Embryonic facial prominence (tissue), 1 donor: ENCODE measurements at regions not wholly inside any gene's neighbourhood (a gene's known extent, or its start where the extent isn't known, plus 50 kb on each side); places are given as distances from the start of the nearest gene placed in this dataset.

Source experiments
- DNase-seq: peaks from one replicate; pipeline ENCODE4 v3.0.0-alpha.2; 2016; ENCODE audit errors: extremely low spot score

- peak; percentile 84 for DNase-seq
Measured at GRCh38 chr10:75294866-75295701, 59.3 kb upstream of the COMTD1 start.

DNA sequence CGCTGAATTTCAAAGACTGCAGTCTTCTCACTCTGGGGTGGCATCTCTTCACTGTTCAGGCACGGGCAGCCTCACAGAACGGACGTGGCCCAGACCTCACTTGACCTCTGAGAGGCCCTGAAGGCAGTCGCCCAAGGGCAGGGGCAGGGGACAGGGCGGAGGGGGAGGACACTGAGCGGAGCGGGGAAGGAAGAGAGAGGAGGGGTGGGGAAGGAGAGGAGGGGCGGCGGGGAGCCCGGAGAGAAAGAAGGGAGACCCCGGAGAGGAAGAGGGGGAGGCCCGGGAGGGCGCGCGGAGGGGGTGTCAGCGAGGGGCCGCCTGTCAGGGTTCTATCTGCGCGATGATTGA, 58.7 kb upstream of the COMTD1 start:
- no peak for DNase-seq

- no peak for DNase-seq
Measured at GRCh38 chr10:75294031-75294437, 58.3 kb upstream of the COMTD1 start.

DNA sequence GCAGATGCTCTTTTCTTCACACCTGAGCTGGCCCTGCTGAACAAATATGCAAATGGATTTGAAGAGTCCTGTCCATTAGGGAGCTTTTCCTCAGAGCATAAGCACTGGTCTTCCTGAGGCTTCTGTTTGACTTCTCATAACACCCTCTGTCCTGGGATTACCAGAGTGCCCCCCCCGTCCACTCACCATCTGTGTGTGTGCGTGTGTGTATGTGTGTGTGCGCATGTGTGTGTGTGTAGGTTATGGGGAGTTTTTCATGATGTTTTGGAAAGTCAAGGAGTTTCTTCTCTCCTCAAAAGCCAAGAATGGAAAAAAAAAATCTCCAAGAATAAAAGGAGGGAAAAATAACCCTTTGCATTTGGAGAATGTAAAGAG, 57.7 kb upstream of the COMTD1 start:
- DNase-seq = no peak

GRCh38 chr10:75292794-75293445, 57.2 kb upstream of the COMTD1 start:
- no peak for DNase-seq

GRCh38 chr10:75291805-75292204, 56.0 kb upstream of the COMTD1 start:
- DNase-seq = no peak

- no peak for DNase-seq
Measured at GRCh38 chr10:75288140-75288711, 52.5 kb upstream of the COMTD1 start.

GRCh38 chr10:75287697-75288096, 51.9 kb upstream of the COMTD1 start:
- no peak for DNase-seq

- no peak for DNase-seq
Measured at GRCh38 chr10:75286901-75287300, 51.1 kb upstream of the COMTD1 start.
